ENCODE measurements at regions not wholly inside any gene's neighbourhood (a gene's known extent, or its start where the extent isn't known, plus 50 kb on each side); places are given as distances from the start of the nearest gene placed in this dataset.

DNA sequence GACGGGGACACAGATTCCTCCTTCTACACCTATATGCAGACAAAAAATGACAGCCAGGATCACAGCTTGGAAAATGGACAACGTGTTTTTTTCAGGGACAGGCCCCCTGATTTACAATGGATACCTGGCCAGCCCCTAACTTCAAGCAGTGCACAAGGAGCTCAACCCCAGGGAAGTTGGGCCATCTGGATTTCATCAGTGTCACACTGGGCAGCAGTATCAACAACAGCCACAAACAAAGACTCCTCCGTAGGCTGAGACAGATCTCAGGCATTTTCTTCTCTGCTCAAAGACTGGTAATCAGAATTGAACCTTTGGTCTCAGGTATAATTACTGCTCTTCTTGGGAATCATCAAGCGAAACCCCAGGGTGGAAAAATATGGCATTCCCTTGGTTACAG, 374.0 kb downstream of the ZNF608 start:
- DNase-seq (ENCODE audit: low spot score): no peak

- DNase-seq (ENCODE audit: low spot score): no peak
Measured at GRCh38 chr5:124371111-124371706, 375.2 kb downstream of the ZNF608 start.

DNA sequence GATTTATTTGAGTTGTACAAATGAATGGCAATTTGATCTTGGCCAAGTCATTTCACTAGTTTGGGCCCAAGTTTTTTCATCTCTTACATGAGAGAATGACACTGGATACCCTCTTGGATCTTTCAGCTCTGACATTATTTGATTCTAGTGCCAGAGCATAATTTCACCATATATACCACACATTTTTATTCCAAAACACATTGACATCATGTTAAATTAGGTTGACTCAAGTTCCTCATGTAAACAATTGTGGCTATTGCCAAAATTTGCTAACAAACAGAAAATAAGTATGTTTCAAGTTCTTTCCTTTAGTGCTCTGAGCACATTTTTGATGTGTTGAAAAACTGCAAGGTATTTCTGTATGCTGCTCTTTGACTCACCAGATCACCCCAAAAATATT, 375.8 kb downstream of the ZNF608 start:
- DNase-seq (ENCODE audit: low spot score): no peak

DNA sequence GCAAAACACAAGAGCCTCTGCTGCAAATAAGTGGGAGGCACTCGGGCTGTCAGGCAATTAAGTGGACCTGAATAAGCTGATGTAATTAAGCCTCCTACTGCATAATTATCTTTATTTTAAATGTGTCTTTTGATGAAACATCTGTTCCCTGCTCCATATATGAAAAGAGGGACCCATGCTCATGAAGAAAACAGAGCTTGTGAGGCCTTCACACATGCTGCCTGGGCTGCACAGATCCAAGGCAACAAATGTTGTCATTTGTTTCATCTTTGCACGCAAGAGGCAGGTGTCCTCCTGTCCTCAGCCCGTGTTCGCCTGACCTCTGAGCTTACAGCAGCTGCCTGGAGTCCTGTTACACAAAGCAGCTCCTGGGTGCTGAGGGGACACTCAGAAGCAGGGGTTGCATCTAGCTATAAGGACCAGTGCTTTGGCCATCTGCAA, 381.1 kb downstream of the ZNF608 start:
- DNase-seq (ENCODE audit: low spot score): no peak

DNA sequence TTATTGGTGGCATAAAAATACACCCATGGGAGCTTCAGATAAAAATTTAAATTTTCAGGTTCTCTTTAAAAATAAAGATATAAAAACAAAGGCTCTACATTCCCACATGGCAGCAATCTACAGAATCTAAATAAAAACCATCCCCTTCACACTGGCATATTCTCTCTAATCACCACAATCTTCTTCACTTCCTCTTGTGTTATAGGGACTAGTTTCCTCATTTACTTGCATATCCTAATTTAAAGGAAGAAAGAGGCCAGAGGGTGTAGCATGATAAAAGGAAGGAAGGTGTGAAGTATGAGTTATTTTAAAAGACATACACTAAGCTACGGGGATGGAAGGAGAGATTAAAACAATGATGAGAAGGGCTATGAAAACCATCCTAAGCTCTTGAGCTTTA, 390.5 kb downstream of the ZNF608 start:
- DNase-seq (ENCODE audit: low spot score): no peak

DNA sequence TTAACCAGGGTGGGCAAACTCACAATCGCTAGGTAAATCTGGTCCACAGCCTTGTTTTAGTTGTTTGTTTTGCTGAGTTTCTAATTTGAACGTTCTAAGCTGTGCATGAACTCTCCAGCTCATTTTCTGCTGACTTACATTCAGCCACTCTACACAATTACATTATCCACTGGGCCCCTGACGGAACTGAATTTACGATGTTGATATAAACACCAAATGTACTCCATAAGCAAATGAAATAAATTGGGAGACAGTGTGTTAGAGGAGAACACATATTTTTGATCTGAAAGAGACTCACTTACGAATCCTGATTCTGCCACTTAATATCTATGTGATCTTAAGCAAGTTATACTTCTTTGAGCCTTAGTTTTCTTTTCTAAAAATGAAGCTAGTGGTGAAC, 393.4 kb downstream of the ZNF608 start:
- DNase-seq (ENCODE audit: low spot score): no peak

DNA sequence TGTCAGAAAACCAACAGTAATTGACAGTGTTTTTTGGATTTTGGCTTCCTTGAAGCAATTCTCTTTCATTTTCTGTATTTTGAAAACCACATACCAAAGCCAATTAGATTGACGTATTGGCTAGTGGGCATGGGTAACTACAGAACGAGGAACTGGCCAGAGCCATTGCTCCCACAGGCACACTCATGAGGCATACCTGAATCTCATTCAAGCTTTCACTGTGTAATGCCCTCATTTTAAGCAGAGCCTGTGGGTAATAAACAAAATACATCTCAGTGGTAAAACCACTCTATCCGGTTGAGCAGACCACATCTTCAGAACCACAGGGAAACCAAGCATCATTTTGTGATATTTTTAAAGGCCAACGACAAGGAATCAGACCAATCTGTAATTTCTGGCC, 394.1 kb downstream of the ZNF608 start:
- DNase-seq (ENCODE audit: low spot score): no peak

GRCh38 chr5:124349931-124350330, 396.5 kb downstream of the ZNF608 start:
- no peak for DNase-seq (ENCODE audit: low spot score)

DNA sequence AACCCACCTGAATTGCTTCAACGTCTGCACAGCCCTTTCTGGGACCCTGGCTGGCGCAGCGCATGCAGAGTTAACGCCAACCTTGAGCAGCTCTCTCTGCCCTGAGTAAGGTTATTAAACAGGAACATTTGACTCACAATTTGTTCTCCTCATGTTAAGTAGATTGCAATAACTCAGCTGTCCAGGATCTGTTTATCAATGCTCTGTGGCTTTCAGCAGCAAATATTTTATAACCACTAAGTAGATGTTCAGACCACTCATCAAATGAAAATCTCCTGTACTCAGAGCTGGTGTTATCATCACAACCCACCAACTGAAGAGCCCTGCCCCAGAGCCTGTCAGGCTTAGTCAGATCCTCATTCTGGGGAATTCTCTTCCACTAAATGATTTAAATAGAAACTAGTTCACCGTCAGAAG, 403.0 kb downstream of the ZNF608 start:
- no peak for DNase-seq (ENCODE audit: low spot score)

GRCh38 chr5:124342986-124343385, 403.5 kb downstream of the ZNF608 start:
- DNase-seq (ENCODE audit: low spot score): no peak

- DNase-seq (ENCODE audit: low spot score): no peak
Measured at GRCh38 chr5:124342584-124342983, 403.9 kb downstream of the ZNF608 start.

- DNase-seq (ENCODE audit: low spot score): peak; percentile 24
Measured at GRCh38 chr5:124342027-124342471, 404.4 kb downstream of the ZNF608 start.

DNA sequence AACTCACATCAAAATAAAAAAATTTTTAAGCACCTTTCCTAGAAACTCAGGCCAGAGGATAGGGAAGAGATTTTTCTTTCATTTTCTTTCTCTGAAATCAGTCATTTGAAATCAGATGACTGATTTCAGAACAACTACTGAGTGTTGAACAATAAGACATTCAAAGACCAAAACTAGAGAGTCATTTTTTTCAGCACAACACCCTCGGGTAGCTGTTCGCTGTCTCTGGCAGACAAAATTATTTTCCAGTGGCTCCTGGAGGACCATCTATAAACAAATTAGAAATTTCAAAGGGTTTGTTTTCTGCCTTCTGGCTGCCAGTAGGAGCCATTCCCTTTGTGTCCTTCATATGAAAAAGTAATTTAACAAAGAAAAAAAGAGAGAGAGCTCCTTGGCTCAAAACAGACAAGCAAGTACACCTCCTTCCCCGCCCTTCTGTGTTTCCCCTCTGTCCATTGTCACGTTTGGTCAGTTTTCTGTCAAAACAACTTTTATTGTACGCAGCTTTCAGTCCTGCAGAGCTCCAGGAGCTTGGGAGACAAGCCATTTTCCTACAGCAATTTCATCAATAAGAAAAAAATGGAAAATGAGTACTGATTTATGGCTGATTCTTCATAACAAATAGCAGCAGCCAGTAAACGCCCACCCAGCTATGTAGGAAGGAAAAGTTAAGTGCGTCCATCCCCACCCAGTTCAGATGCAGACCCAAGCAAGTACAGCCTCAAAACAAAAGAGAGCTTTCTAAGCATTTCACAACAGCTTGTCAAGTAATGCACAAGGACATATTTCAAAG, 405.2 kb downstream of the ZNF608 start:
- peak; percentile 83 for DNase-seq (ENCODE audit: low spot score)

DNA sequence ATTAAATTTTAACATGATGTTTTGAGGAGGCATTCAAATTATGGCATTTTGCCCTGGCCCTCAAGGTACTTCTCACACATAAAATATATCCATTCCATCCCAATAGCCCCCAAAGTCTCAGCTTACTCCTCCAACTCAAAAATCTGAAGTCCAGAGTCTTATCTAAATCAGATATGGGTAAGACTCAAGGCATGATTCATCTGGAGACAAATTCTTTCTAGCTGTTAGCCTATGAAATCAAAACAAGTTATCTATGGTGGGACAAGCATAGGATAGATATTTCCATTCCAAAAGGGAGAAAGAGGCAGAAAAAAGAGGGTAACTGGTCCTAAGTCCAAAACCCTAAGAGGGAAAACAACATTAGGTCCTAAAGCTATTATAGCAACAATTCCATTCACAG, 408.4 kb downstream of the ZNF608 start:
- no peak for DNase-seq (ENCODE audit: low spot score)

- DNase-seq (ENCODE audit: low spot score): no peak
Measured at GRCh38 chr5:124333298-124333979, 413.0 kb downstream of the ZNF608 start.

- DNase-seq (ENCODE audit: low spot score): no peak
Measured at GRCh38 chr5:124332273-124332672, 414.2 kb downstream of the ZNF608 start.

DNA sequence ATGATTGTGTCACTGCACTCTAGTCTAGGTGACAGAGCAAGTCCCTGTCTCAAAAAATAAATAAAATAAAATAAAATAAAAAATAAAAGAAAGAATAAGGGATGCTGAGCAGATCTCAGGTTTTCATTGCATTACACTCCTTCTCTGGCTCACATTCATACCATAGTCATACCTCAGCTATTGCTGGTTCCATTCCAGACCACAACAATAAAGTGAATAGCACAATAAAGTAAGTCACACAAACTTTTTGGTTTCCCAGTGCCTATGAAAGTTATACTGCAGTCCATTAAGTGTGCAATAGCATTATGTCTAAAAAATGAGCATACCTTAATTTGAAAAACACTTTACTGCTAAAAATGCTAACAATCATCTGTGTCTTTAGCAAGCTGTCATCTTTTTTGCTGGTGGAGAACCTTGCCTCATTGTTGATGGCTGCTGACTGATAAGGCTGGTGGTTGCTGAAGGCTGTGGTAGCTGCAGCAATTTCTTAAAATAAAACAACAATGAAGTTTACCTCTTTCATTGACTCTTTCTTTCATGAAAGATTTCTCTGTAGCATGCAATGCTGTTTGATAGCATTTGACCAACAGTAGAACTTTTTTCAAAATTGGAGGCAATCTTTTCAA, 415.7 kb downstream of the ZNF608 start:
- no peak for DNase-seq (ENCODE audit: low spot score)

DNA sequence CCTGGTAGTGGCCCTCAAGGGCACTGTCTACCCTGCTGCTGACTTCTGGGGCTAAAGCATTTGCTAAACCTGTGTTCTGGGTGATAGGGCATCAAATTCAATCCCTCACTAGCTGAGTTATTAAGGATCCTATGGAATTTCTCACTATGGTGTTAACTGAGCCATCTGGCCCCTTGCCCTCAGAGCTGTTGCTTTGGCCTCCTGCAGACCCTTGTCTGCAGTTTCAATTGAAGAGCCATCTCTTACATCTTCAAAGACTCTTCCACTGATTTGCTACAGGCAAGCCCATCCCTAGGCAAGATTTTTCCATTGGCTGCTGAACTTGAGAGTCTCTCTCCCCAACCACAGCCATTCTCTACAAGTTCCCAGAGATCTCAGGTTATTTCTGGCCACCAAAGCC, 418.2 kb downstream of the ZNF608 start:
- DNase-seq (ENCODE audit: low spot score): no peak

GRCh38 chr5:124318661-124319060, 427.8 kb downstream of the ZNF608 start:
- DNase-seq (ENCODE audit: low spot score): no peak

DNA sequence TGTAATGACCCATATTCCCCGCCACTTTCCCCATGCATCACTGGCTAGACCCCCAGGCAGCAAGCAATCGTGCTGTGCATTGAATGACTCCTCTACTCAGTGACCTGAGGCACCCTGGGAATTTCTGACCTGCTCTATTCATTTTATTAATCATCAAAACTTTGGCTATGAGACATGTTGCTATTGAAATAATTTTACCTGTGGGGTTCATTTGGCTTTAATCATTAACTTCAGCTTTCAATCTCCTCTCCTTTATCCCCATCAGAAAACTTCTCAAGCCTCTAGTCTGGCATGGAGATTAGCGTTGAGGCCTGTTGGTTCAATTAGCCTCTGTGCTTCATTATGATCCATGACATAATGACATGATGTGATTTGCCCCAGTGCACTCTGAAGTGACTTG, 429.0 kb downstream of the ZNF608 start:
- no peak for DNase-seq (ENCODE audit: low spot score)

- no peak for DNase-seq (ENCODE audit: low spot score)
Measured at GRCh38 chr5:124315741-124316415, 430.6 kb downstream of the ZNF608 start.

- peak; percentile 59 for DNase-seq (ENCODE audit: low spot score)
Measured at GRCh38 chr5:124310453-124310852, 436.0 kb downstream of the ZNF608 start.
